ENCODE measurements at regions not wholly inside any gene's neighbourhood (a gene's known extent, or its start where the extent isn't known, plus 50 kb on each side); places are given as distances from the start of the nearest gene placed in this dataset.

DNA sequence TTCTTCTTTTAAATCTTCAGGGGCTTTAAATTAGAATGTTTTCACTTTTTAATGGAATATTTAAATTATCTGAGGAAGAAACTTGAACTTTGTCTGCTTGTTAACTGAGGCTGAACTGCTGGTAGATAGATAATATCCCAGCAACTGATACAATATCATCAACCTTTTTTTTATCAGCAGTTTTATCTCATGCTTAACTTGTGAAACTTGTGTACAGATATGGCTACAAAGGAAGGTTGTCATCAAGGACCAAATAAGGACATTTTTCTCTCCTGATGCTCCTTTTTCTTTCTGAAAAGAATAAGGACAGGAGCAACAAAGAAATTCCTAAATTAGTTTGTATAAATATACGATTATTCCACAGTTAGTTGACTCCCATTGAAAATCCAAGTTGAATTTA lies 66.4 kb upstream of the KBTBD8 start:
- Histone ChIP-seq H3K4me1 (ENCODE audit: control insufficient read depth, insufficient read depth, low read length) (no peaks in the 10 kb centered on the region), H3K4me3 (ENCODE audit: low read depth, low read length) (no peak overlapping the region), H3K36me3 (ENCODE audit: control insufficient read depth in 2 of 2, insufficient read depth in 1 of 2, low read length in 2 of 2) (no peaks in the 10 kb centered on the region), H3K27ac (ENCODE audit: extremely low read depth, low read depth, low read length) (no peak overlapping the region), H3K9me3 (ENCODE audit: control insufficient read depth, insufficient read depth, low read depth, low read length) (no peaks in the 10 kb centered on the region)
- TF ChIP-seq ZNF24 (tag by site-specific recombination; IDR thresholded peaks at IDR 0.05), result no peak
- TF ChIP-seq, protein P1, sequence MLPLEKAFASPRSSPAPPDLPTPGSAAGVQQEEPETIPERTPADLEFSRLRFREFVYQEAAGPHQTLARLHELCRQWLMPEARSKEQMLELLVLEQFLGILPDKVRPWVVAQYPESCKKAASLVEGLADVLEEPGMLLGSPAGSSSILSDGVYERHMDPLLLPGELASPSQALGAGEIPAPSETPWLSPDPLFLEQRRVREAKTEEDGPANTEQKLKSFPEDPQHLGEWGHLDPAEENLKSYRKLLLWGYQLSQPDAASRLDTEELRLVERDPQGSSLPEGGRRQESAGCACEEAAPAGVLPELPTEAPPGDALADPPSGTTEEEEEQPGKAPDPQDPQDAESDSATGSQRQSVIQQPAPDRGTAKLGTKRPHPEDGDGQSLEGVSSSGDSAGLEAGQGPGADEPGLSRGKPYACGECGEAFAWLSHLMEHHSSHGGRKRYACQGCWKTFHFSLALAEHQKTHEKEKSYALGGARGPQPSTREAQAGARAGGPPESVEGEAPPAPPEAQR (tag by site-specific recombination; IDR thresholded peaks at IDR 0.05), result no peak
- TF ChIP-seq ZNF423 (tag by site-specific recombination; IDR thresholded peaks at IDR 0.05), result no peak
- TF ChIP-seq ZNF76 (tag by site-specific recombination; IDR thresholded peaks at IDR 0.05; ENCODE audit: borderline replicate concordance, low read depth), result no peak
- TF ChIP-seq ZBTB20 (tag by site-specific recombination; IDR thresholded peaks at IDR 0.05), result no peak
- no peak for TF ChIP-seq ZFP41 (tag by site-specific recombination; IDR thresholded peaks at IDR 0.05; ENCODE audit: borderline replicate concordance)
- TF ChIP-seq, protein P2, sequence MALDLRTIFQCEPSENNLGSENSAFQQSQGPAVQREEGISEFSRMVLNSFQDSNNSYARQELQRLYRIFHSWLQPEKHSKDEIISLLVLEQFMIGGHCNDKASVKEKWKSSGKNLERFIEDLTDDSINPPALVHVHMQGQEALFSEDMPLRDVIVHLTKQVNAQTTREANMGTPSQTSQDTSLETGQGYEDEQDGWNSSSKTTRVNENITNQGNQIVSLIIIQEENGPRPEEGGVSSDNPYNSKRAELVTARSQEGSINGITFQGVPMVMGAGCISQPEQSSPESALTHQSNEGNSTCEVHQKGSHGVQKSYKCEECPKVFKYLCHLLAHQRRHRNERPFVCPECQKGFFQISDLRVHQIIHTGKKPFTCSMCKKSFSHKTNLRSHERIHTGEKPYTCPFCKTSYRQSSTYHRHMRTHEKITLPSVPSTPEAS (tag by site-specific recombination; IDR thresholded peaks at IDR 0.05), result no peak
- no peak for TF ChIP-seq GLIS2 (tag by site-specific recombination; IDR thresholded peaks at IDR 0.05)
- TF ChIP-seq ZNF2 (tag by site-specific recombination; IDR thresholded peaks at IDR 0.05), result no peak
- TF ChIP-seq ZNF677 (tag by site-specific recombination; IDR thresholded peaks at IDR 0.05), result no peak
- no peak for TF ChIP-seq ZNF366 (tag by site-specific recombination; conservative IDR thresholded peaks at IDR 0.05)
- no peak for TF ChIP-seq ZBTB1 (tag by site-specific recombination; IDR thresholded peaks at IDR 0.05)
- TF ChIP-seq ZNF701 (tag by site-specific recombination; IDR thresholded peaks at IDR 0.05), result no peak
- TF ChIP-seq ZNF214 (tag by site-specific recombination; IDR thresholded peaks at IDR 0.05; ENCODE audit: borderline replicate concordance), result no peak
- TF ChIP-seq ZNF266 (tag by site-specific recombination; IDR thresholded peaks at IDR 0.05; ENCODE audit: low read depth), result no peak
- TF ChIP-seq, protein P3, sequence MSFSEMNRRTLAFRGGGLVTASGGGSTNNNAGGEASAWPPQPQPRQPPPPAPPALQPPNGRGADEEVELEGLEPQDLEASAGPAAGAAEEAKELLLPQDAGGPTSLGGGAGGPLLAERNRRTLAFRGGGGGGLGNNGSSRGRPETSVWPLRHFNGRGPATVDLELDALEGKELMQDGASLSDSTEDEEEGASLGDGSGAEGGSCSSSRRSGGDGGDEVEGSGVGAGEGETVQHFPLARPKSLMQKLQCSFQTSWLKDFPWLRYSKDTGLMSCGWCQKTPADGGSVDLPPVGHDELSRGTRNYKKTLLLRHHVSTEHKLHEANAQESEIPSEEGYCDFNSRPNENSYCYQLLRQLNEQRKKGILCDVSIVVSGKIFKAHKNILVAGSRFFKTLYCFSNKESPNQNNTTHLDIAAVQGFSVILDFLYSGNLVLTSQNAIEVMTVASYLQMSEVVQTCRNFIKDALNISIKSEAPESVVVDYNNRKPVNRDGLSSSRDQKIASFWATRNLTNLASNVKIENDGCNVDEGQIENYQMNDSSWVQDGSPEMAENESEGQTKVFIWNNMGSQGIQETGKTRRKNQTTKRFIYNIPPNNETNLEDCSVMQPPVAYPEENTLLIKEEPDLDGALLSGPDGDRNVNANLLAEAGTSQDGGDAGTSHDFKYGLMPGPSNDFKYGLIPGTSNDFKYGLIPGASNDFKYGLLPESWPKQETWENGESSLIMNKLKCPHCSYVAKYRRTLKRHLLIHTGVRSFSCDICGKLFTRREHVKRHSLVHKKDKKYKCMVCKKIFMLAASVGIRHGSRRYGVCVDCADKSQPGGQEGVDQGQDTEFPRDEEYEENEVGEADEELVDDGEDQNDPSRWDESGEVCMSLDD (tag by site-specific recombination; IDR thresholded peaks at IDR 0.05), result no peak
- TF ChIP-seq ZNF571 (tag by site-specific recombination; IDR thresholded peaks at IDR 0.05), result no peak
- TF ChIP-seq ZNF600 (tag by site-specific recombination; IDR thresholded peaks at IDR 0.05), result no peak
- TF ChIP-seq ZNF155 (tag by site-specific recombination; IDR thresholded peaks at IDR 0.05), result no peak
- TF ChIP-seq EGR2 (tag by site-specific recombination; IDR thresholded peaks at IDR 0.05; ENCODE audit: low read depth), result no peak
- ChIA-PET POLR2A (no interaction called here), CTCF (no interaction called here)

DNA sequence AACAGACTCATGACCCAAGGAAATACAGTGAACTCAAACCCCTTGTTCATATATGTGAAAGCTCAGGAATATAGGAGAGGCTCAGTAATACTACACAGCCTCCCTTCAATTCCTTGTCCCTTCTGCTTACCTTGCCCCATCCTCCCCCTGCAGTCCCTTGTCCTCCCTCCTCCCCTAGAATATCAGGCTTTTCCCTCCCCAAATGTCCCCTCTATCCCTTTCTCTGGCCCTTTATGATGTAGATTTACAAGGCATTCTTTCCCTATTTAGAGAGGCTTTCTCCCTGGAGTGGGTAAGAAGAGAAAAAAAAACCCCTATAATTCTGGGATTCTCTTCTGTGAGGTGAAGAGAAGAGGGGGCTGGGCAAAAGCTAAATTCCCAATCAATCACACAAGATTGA lies 64.9 kb upstream of the KBTBD8 start:
- ChIA-PET POLR2A (no interaction called here), CTCF (no interaction called here)
- H3K4me3 ChIP-seq (ENCODE audit: low read depth, low read length), result no peak overlapping the region
- no peaks in the 10 kb centered on the region for H3K9me3 ChIP-seq (ENCODE audit: control insufficient read depth, insufficient read depth, low read depth, low read length)
- no peaks in the 10 kb centered on the region for H3K36me3 ChIP-seq (ENCODE audit: control insufficient read depth in 2 of 2, insufficient read depth in 1 of 2, low read length in 2 of 2)
- TF ChIP-seq, protein P4, sequence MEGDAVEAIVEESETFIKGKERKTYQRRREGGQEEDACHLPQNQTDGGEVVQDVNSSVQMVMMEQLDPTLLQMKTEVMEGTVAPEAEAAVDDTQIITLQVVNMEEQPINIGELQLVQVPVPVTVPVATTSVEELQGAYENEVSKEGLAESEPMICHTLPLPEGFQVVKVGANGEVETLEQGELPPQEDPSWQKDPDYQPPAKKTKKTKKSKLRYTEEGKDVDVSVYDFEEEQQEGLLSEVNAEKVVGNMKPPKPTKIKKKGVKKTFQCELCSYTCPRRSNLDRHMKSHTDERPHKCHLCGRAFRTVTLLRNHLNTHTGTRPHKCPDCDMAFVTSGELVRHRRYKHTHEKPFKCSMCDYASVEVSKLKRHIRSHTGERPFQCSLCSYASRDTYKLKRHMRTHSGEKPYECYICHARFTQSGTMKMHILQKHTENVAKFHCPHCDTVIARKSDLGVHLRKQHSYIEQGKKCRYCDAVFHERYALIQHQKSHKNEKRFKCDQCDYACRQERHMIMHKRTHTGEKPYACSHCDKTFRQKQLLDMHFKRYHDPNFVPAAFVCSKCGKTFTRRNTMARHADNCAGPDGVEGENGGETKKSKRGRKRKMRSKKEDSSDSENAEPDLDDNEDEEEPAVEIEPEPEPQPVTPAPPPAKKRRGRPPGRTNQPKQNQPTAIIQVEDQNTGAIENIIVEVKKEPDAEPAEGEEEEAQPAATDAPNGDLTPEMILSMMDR (tag by site-specific recombination; IDR thresholded peaks at IDR 0.05), result no peak
- TF ChIP-seq SP3 (tag by site-specific recombination; IDR thresholded peaks at IDR 0.05) (no peak), SCRT2 (tag by site-specific recombination; IDR thresholded peaks at IDR 0.05) (no peak), ZNF311 (tag by site-specific recombination; IDR thresholded peaks at IDR 0.05; ENCODE audit: borderline replicate concordance) (no peak), ZNF350 (tag by site-specific recombination; IDR thresholded peaks at IDR 0.05) (no peak), ZNF302 (tag by site-specific recombination; IDR thresholded peaks at IDR 0.05; ENCODE audit: low read depth) (no peak), MYNN (tag by site-specific recombination; IDR thresholded peaks at IDR 0.05; ENCODE audit: borderline replicate concordance) (no peak)
- TF ChIP-seq, protein P5, sequence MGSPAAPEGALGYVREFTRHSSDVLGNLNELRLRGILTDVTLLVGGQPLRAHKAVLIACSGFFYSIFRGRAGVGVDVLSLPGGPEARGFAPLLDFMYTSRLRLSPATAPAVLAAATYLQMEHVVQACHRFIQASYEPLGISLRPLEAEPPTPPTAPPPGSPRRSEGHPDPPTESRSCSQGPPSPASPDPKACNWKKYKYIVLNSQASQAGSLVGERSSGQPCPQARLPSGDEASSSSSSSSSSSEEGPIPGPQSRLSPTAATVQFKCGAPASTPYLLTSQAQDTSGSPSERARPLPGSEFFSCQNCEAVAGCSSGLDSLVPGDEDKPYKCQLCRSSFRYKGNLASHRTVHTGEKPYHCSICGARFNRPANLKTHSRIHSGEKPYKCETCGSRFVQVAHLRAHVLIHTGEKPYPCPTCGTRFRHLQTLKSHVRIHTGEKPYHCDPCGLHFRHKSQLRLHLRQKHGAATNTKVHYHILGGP (tag by site-specific recombination; IDR thresholded peaks at IDR 0.05), result no peak
- no peaks in the 10 kb centered on the region for H3K4me1 ChIP-seq (ENCODE audit: control insufficient read depth, insufficient read depth, low read length)
- H3K27ac ChIP-seq (ENCODE audit: extremely low read depth, low read depth, low read length), result no peak overlapping the region

Data from HEK293 (cell line).